HuH-7 (cell line): ENCODE measurements at regions not wholly inside any gene's neighbourhood (a gene's known extent, or its start where the extent isn't known, plus 50 kb on each side); places are given as distances from the start of the nearest gene placed in this dataset.

ENCODE experiments used
- DNase-seq: peaks from one replicate; pipeline ENCODE4 v3.0.0; 2011; ENCODE audit warnings: low spot score

DNA sequence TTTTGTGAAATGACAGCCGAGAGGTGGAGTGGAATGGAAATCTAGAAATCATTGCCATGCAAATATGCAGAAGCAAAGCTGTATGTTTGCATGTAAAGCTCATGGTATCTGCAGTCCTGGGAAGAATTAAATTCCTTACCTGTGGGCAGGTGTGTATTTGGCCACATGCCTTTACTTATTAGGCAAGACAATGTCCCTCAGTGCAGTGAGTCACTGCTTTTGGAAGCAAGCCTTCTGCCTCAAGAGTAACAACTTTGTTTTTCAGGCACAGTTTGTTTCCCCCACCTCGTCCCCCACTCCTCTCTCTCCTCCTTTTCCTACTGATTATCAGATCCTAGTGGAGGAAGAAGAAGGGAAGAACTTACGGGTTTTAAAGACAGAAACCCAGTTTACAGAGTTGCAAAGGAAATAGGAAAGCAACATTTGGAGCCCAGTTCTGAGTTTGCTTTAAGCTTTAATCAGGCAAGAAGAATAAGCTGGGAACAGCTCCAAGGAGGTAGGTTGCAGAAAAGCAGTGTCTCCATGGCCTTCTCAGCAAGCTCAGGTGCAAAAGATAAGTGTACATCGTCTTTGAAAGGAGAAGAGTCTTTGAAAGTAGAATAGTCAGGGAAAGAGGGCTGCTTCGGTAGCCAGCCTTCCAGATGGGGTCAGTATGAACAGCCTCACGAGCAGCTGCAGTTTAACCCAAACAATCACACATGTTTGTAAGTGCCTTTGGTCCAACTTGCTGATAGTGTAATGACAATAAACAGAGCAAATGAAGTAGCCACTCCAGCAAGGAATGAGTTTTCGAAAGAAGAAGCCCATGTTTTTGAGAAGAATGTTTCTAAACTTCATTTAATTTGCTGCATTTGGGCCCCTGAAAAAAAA, 190.1 kb downstream of the KLF5 start:
- no peak for DNase-seq

DNA sequence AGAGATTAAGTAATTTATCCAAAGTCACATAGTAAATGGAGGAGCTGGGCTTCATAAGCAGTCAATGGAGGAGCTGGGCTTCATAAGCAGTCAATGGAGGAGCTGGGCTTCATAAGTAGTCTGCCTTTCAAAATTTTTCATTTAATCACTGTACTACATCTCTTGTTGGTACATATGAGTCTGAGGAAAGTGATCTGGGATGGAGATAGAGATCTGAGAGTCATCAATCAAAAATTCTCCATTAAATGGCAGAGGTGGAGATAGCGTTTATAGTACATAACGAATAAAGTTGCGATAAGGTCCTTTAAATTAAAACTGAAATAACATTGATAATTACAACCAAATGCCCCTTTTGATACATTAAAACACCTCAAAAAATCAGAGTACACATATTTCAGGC, 189.3 kb downstream of the KLF5 start:
- no peak for DNase-seq

DNA sequence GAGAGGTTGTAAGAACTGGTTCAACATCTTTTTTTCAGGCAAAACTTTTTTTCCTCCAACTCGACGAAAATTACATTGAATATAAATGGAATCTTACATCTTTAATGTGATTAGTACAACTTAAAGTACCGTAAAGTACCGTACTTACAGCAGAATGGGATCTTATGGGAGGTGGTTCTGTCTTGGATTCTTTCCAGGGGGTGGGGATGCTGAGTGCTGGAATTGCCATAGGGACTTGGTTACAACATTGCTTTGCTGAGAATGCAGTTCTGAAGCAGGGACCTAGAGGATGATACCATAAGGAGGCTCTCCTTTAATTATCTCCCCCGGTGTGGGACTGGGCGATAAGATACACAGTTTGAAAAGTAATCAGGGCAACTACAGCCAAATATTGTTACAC, 186.4 kb downstream of the KLF5 start:
- no peak for DNase-seq

DNA sequence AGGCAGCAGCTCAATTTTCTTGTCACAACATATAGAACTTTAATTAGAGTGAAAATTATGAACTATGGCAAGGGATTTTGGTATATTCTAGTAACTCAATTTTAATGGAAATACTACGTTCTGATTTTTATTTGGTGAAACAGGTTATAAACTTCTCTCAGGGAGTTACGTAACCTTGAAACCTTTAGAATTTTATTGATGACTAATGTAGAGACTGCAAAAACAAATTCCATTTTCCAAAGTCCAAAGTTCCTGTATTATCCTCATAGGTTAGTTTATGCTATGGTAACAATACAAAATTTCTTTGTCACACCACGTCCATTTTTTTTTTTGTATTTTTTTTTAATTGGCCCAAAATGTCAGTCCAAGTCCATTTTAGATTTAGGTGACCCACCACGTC, 185.7 kb downstream of the KLF5 start:
- DNase-seq = no peak

DNA sequence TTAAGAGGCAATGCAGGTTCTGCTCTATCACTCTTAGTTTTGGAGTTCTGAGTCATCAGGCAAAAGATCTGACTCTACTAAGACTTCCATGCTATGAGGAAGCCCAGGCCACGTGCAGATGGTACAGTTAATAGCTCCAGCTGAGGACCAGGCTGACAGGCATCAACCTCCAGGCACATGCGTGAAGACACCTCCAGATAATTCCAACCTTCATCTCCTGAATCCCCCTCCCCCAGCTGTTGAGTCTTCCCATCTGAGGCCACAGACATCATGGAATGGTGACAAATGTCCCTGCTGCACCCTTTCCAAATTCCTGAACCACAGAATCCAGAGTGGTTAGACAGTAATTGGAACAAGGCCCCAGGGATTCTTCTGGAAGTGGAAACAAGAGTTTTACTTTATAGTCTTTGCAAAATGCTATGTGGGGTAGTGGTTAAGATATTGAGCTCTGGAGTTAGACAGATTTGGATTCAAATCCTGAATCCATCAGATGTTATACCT, 183.8 kb downstream of the KLF5 start:
- no peak for DNase-seq

DNA sequence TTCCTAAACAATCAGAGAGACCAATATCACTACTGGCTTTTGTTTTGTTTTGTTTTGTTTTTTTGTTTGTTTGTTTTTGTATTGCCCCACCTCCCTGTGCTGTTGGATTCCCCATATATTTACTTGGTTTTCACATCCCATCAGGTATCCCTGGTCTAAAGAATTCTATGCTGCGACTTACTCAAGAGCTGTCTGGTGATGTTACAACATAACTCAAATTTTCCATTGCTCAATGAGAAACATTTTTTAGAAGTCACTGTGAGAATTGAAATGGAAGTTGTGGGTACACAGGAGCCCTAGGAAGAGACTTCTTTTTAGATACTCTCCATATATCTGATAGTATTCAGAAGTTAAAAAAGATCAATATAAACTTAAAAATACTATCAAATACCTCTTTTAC, 181.4 kb downstream of the KLF5 start:
- DNase-seq = no peak

DNA sequence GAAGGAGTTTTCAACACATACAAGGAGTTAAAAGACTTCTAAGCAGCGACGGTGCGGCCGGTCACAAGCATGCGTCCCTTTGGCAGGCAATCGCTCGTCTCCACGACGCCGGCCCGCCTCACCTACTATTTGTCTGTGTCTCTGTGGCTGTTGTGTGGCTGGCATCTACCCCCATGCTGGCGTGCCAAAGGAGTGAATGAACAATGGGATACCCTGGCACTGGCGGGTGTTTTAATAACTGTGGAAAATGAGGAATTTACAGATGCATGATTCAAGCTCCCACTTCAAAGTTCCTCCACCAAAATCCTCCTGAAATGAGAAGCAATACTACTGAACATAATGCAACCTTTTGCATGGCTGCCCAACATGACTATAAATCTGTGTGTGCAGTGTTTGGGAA, 176.6 kb downstream of the KLF5 start:
- no peak for DNase-seq

DNA sequence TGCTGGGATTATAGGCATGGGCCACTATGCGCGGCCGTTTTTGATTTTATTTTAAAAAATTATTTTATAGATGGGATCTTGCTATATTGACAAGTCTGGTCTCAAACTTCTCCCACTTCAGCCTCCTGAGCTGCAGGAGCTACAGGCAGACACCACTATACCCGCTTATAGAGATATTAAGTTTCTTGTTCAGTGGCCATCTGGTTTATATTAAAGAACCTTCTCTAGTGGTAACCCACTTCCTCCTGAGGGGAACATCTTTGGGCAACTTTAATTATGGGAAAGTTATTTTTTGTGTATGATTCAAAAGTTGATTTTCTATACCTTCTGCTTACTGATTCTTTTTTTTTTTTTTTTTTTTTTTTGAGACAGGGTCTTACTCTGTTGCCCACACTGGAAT, 172.7 kb downstream of the KLF5 start:
- DNase-seq = no peak

DNA sequence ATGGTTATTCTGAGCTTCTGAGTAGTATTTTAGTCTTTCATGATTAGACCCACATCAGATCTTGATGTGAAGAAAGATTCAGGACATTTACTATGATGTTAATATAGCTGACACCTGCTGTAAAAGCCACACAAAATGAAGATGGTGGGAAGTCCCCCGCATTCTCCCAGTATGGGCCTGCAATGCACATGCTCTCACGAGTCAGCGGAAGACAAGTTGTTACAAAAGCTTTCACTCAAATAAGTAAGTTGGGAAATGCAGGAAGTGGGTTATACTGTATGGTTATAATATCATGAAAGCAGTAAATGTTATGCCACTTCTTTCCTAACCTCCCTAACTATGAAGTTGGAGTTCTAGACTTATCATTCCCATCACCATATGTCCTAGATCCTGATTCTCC, 171.9 kb downstream of the KLF5 start:
- no peak for DNase-seq

DNA sequence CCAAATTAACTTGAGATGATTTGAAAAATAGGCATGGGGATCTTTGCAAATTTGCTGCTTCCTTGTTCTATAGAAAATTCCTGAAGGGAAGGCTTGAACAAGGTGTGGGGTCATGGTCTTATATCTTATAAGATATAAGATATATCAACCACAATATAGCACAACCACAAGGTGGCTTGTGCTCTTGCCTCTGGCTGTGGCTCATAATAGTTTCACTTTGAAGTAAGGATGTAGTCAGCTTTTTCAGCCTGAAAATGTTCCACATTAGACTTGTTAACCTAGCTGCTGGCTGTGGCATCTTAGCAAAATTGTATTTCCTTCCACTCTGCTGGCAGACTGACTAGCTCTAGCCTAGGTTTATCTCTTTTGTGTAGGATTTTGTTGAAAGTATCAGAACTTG, 169.7 kb downstream of the KLF5 start:
- peak; percentile 18 for DNase-seq

DNA sequence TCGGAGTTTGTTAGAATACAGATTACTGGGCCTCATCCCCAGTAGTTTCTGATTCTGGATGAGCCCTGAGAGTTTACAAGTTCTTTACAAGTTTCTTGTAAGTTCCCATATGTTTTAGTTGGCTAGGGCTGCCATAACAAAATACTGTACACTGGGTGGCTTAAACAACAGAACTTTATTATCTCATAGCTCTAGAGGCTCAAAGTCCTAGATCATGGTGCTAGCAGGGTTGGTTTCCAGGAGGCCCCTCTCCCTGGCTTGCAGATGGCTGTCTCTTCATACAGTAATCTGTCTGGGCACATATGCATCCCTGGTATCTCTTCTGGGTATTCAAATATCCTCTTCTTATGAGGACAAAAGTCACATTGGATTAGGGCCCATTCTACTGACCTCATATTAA, 167.2 kb downstream of the KLF5 start:
- no peak for DNase-seq

DNA sequence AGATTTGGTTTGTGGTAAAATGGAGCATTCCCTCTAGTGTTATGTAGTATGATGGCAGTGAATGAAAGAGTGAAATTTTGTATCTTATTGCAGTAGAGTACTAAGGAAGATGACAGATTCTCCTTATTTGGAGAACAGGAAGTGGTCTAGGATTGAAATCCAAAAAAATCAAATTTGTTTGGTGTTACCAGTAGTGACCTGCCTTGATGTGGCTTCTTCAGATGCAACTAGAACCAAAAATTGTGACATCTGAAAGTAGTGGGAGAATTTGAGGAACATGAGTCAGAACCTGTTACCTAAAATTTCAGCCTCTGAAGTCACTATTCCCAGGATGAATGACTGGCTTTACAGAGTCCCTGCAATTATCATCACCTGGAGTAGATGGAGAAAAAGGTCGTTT, 165.9 kb downstream of the KLF5 start:
- DNase-seq = no peak

DNA sequence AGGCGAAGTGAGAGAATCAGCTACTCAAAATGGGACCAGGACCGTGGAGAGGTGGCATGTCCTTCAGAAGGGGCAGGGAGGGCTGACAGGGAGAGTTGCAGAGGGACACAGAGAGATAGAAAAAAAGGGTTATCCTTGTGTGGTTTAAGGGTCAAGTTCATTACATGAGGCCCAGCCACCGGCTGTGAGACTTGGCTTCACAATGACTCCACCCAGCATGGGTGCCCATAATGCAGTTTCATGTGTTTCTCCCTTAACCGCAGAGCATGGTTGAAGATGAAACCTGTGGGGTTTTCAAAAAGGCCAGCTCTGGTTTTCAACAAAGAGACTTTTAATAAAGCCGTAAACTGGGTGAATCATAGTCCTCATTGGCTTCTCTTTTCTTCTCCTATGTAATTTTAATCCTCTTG, 164.6 kb downstream of the KLF5 start:
- no peak for DNase-seq

DNA sequence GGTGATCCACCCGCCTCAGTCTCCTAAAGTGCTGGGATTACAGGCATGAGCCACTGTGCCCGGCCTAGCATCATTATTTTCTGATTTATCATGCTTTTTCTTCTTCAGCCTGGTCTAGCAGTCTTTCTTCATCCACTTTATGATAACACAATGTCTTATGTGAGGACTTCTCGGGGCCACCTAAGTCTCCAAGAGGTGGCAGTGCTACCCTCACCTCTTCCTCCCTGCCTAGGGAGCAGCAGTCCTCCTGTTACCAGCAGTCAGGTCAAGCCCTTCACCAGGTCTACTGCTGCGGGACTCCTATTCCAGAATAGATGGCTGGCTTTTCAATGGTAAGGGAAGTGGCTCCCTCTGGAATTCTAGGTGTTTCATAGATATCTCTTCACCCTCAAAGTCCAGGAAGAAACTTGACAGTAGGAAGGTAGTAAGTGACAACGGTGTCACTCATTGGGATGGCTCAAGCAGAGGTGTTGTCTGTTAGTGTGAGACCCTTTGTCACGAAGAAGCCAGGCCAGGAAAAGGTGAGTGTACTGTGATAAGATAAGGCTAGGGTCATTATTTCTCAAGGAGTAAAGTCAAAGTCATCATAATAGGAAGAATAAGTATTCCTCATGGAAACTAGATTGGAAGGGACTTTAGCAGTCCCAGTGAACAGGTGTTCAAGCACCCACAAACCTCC, 164.0 kb downstream of the KLF5 start:
- DNase-seq = no peak

DNA sequence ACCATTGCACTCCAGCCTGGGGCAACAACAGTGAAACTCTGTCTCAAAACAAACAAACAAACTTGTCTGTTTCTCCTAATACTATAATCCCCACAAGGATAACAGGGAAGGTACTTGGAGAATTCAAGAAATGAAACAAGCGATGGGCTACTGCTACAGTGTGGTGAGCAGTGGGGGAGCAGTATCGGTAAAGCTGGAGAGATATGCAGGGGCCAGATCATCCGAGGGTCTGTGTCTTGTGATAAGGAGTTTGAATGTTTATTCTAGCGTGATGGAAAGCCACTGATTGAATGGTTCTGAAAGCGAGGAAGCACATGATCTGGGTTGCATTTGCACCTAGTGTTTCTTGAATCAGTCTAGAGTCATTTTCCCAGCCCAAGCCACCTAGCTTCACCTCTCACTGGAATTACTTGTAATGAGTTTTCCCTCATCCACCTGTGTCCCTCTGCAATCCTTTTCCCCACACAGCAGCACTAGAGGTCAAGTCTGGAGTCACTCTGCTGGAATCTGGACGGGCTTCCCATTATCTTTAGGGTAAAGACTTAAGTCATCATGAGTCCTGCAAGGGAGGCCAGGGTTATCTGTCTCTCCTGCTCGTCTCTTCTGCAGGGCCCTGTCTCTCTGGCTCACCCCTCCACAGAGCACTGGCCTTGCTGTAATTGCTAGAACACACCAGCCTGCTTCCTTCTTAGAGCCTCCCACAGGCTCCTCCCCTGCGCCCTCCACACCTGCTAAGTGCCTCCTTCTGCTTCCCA, 162.3 kb downstream of the KLF5 start:
- DNase-seq = no peak

DNA sequence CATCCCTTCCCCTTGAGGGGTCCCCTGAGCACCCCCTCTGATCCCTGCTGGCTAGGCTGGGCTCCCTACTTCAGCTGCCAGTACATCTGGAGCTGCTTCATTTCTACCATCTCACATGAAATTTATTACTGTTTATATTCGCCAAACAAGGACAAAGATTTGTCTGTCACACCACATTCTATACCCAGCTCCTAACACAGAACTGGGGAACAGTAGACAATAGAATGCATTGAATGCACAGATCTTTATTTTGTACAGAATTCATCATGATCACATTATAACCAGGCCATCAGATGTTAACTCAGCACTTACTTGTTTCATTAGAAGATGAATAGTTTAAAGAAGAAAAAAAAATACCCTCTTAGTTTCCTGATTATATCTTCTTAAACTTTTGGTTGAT, 159.4 kb downstream of the KLF5 start:
- no peak for DNase-seq

DNA sequence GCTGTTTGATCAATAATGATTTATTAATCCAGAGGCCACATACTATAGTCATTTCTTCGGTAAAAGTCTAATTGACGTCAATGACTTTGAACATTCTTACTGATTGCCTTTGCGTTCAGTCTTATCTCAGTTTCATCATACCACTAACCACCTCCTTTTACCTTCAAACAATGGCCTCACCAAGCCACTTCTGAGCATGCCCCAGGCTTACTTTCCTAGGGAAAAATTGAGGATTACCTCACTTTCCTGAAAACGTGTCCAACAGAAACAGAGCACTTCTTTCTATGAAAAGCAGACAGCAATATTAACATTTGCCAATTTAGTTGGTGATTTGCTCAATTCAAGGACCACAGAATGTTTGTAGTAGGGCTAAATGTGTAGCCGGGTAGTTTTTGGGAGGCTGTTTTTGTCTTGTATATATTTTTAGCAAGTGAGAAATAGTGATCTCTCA, 157.6 kb downstream of the KLF5 start:
- no peak for DNase-seq

DNA sequence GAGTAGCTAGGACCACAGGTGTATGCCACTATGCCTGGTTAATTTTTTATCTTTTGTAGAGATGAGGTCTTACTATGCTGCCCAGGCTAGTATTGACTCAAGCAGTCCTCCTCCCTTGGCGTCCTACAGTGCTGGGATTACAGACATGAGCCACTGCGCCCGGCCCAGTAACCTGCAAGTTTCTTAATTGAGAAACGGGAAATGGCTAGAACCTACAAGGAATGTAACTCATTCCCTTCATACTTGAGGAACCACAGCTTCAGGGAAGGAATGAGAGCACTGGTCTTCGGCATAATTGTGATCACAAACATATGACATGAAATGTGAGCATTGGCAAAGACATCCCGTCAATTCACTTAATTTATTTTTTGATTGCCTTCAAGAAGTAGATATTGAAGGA, 157.0 kb downstream of the KLF5 start:
- DNase-seq = no peak

DNA sequence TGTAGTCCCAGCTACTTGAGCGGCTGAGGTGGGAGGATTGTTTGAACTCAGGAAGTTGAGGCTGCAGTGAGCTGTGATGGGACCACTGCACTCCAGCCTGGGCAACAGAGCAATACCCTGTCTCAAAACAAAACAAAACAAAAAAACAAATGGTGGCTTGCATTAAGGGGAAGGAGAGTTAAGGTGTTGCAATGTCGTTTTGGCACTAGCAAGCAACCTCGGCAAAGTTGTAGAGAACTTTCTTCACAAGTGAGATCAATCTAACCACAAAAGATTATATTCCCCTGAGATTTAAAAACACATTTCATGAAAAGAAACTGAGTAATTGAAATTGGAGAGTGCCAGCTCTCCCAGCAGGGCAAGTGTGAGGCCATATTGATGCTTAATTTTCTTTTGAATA, 153.7 kb downstream of the KLF5 start:
- no peak for DNase-seq

DNA sequence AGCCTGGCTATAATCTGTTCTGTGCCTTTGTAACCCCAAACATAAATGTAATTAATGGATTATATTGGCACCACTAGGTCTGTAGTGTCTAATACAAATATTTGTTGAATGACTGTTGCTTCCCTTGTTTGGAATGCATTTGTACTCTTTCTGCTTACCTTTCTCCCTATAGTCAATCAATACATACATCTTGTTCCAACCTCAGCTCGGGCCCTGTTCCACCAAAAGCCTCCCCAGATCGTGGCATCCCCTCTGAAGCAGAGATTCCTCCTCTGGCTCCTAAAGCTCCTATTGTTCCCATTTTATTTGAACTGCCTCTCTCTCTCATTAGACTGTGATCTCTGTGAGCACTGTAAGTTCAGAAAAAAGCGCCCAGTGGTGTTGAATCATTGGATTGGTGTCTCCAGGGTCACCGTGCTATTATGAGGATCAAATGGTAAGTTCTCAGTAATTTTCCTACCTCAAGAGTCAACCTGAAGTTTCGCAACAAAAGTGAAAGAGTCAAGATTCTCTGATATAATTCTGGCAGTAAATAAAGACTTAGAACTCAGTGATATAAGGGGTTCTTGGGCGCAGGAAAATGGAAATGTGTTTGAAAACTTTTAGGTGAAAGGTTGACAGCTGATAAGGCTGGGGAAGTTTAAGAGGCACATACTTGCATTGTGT, 151.5 kb downstream of the KLF5 start:
- DNase-seq = peak; percentile 29

DNA sequence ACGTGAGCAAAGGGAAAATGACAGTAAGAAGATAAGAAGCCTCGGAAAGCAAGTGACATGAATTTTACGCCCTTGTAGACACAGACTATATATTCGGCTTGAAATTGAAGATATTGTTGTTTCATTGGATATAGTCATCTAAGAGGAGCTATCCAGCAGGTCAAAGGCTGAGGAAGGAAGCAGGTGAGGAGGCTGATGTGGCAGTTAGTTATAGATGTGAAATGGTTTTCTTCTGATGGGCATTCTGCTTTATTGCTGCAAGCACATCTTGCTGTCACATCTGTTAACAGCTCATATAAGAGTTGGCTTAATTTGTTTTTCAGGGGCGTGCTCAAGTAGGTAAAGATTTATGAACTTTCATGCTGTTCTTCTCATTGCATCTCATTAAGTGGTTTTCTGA, 146.1 kb downstream of the KLF5 start:
- no peak for DNase-seq

DNA sequence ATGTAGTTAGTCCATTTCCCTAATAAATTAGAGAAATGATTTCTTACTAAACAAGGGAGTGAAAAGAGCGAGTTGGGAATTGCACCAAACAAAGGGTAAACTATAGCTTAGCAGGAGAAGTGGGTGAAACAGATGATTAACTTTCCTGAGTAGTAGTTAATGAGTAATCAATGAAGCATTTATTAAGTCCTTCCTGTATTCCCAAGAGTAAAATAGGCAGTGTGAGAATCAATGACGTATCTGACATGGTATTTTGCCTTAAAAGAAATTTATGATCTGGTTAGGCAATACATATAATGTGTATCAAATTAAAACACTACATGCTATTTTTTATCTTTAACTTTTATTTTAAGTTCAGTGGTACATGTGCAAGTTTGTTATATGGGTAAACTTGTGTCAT, 142.8 kb downstream of the KLF5 start:
- DNase-seq = no peak
